ENCODE measurements at regions not wholly inside any gene's neighbourhood (a gene's known extent, or its start where the extent isn't known, plus 50 kb on each side); places are given as distances from the start of the nearest gene placed in this dataset.

- no peaks in the 10 kb centered on the region for H3K27me3 ChIP-seq (ENCODE audit: control insufficient read depth, insufficient read depth, low read length)
- DNase-seq (ENCODE audit: low read depth), result no peak
- no peaks in the 10 kb centered on the region for H3K36me3 ChIP-seq (ENCODE audit: control insufficient read depth, insufficient read depth, low read length)
- H3K4me3 ChIP-seq (ENCODE audit: low read depth, low read length), result no peak overlapping the region
- no peak for TF ChIP-seq CTCF (IDR thresholded peaks at IDR 0.05; ENCODE audit: insufficient read depth, low read length, severe bottlenecking)
- no peak for FAIRE-seq
Observed at GRCh38 chr14:66092748-66093147, 393.4 kb upstream of the CCDC196 start.

GRCh38 chr14:66094001-66094727 is 392.0 kb upstream of the CCDC196 start:
- DNase-seq (ENCODE audit: low read depth), result no peak
- no peaks in the 10 kb centered on the region for H3K27me3 ChIP-seq (ENCODE audit: control insufficient read depth, insufficient read depth, low read length)
- no peak for FAIRE-seq
- no peak for TF ChIP-seq CTCF (IDR thresholded peaks at IDR 0.05; ENCODE audit: insufficient read depth, low read length, severe bottlenecking)
- no peak overlapping the region for H3K4me3 ChIP-seq (ENCODE audit: low read depth, low read length)
- no peaks in the 10 kb centered on the region for H3K36me3 ChIP-seq (ENCODE audit: control insufficient read depth, insufficient read depth, low read length)

DNA sequence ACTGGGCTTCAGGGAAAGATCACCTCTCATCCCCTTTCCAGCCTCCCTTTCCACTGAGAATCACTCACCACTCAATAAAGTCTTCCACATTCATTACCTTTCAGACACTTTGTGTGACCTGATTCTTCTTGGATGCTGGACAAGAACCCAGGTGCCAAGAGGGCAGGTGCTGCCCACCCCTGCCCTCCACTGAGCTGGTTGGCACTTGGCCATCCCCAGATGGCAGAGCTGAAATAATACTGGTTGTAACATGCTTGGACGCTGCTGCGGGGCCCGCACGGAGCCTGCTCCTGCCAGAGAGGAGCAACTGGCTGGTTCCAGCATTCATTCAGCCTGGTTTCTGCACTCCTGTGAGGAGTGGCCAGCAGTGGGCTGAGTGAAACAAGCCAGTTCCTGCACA is 386.7 kb upstream of the CCDC196 start:
- Histone ChIP-seq H3K4me3 (ENCODE audit: low read depth, low read length) (no peak overlapping the region), H3K36me3 (ENCODE audit: control insufficient read depth, insufficient read depth, low read length) (no peaks in the 10 kb centered on the region), H3K27me3 (ENCODE audit: control insufficient read depth, insufficient read depth, low read length) (no peaks in the 10 kb centered on the region)
- FAIRE-seq (no peak), DNase-seq (ENCODE audit: low read depth) (no peak)
- TF ChIP-seq CTCF (IDR thresholded peaks at IDR 0.05; ENCODE audit: insufficient read depth, low read length, severe bottlenecking), result no peak

DNA sequence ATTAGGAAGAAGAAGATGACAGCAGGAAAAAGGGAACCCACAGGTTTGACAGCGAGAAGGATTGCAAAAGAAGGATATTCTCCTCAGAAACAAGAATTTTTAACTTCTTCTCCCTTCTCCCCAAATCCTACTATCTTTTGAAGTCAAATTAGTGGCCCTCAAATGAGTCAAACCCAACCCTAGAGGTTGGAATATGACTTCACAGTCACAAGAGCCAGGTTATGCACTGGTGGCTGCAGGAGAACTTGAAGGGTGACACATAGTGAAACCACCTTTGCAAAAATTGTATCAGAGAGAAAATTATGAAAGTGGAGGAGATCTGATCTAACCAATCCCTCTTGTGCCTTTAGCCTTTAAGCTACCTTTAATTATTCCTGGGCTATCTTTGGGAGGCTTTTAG is 386.2 kb upstream of the CCDC196 start:
- no peak for DNase-seq (ENCODE audit: low read depth)
- no peak for TF ChIP-seq CTCF (IDR thresholded peaks at IDR 0.05; ENCODE audit: insufficient read depth, low read length, severe bottlenecking)
- Histone ChIP-seq H3K27me3 (ENCODE audit: control insufficient read depth, insufficient read depth, low read length) (no peaks in the 10 kb centered on the region), H3K36me3 (ENCODE audit: control insufficient read depth, insufficient read depth, low read length) (no peaks in the 10 kb centered on the region), H3K4me3 (ENCODE audit: low read depth, low read length) (no peak overlapping the region)
- no peak for FAIRE-seq

DNA sequence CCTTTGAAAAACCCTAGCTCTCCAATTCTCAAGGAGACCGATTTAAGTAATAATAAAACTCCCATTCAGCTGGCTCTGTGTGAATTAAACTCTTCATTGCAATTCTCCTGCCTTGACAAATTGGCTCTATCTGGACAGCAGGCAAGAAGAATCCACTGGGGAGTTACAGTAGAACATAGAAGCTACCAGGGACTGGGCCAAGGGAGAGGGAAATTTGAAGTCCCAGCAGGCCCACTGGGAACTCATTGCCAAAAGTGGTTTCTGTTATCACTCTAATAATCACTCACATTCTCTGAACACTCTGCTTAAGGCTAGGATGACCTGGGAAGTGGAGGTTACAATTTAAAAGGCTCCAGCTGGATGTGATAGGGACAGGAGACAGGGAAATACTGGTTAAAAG is 384.5 kb upstream of the CCDC196 start:
- Histone ChIP-seq H3K36me3 (ENCODE audit: control insufficient read depth, insufficient read depth, low read length) (no peaks in the 10 kb centered on the region), H3K27me3 (ENCODE audit: control insufficient read depth, insufficient read depth, low read length) (no peaks in the 10 kb centered on the region), H3K4me3 (ENCODE audit: low read depth, low read length) (no peak overlapping the region)
- DNase-seq (ENCODE audit: low read depth) (no peak), FAIRE-seq (no peak)
- no peak for TF ChIP-seq CTCF (IDR thresholded peaks at IDR 0.05; ENCODE audit: insufficient read depth, low read length, severe bottlenecking)

DNA sequence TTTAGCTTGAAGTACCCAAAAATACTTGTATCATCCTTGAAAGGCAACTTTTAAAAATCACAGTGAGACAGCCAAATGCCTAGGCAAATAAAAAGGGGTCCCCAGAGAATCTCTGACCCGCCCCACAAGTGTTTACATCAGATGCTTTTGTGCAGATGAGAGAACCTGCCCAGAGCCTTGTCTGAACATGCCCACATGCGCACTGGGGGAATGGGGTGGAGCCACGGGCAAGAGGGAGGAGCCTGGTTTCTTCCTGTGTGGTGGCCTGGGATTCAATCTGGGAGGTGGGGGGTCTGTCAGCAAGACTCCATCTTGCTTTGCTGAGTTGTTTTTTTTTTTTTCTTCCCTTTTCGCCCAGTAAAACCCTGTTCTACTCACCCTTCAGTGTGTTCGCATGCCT is 381.7 kb upstream of the CCDC196 start:
- DNase-seq (ENCODE audit: low read depth), result peak; percentile 23
- Histone ChIP-seq H3K27me3 (ENCODE audit: control insufficient read depth, insufficient read depth, low read length) (no peaks in the 10 kb centered on the region), H3K36me3 (ENCODE audit: control insufficient read depth, insufficient read depth, low read length) (no peaks in the 10 kb centered on the region), H3K4me3 (ENCODE audit: low read depth, low read length) (no peak overlapping the region)
- FAIRE-seq, result no peak
- TF ChIP-seq CTCF (IDR thresholded peaks at IDR 0.05; ENCODE audit: insufficient read depth, low read length, severe bottlenecking), result no peak

All from bronchial epithelial cell (primary cell).